HuH-7.5 (cell line): ENCODE measurements at regions not wholly inside any gene's neighbourhood (a gene's known extent, or its start where the extent isn't known, plus 50 kb on each side); places are given as distances from the start of the nearest gene placed in this dataset.
"Not testable (repeated sequence)": the region's sequence is repeated elsewhere in the genome, so short reads cannot be mapped to it uniquely, and the experiment has no call there.

Source experiments
- DNase-seq: peaks from one replicate; pipeline ENCODE4 v3.0.0; 2011; ENCODE audit warnings: low spot score

- DNase-seq = no peak
These were observed 634.8 kb downstream of the MATN1 start for GRCh38 chr1:30088594-30088993.

GRCh38 chr1:30087465-30087864 lies 635.9 kb downstream of the MATN1 start:
- DNase-seq = no peak

- DNase-seq = no peak
These were observed 637.3 kb downstream of the MATN1 start for GRCh38 chr1:30085811-30086770.

GRCh38 chr1:30084909-30085571 lies 638.3 kb downstream of the MATN1 start:
- DNase-seq = no peak

DNA sequence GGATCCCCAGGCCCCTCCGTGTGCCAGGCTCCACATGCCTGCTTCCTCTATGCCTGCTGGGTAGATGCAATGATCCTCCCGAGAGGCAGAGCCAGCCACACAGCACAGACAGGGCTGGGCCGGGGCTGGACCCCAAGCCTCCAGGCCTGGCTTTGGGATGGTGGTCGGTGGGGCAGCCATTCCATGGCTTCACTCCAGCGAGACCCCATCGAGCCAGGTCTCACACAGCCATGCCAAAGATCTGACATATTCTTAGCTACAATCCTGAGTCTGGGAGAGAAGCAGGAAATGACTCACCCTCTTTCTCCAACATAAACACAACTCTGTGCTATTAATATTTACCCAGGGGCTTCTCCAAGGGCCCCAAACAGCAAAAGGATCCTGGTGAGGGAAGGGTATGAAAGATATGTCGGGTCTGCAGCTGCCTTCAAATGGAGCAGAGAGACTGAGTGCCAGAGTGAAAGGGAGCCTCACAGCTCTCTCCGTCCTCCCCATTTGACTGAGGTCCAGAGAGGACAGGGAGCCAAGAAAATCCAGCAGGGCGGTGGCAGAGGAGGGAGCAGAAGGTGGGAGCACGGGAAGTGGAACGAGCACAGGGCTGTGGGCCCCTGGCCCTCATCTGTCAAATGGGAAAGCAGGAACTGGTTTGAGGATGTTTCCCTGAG lies 639.5 kb downstream of the MATN1 start:
- no peak for DNase-seq

DNA sequence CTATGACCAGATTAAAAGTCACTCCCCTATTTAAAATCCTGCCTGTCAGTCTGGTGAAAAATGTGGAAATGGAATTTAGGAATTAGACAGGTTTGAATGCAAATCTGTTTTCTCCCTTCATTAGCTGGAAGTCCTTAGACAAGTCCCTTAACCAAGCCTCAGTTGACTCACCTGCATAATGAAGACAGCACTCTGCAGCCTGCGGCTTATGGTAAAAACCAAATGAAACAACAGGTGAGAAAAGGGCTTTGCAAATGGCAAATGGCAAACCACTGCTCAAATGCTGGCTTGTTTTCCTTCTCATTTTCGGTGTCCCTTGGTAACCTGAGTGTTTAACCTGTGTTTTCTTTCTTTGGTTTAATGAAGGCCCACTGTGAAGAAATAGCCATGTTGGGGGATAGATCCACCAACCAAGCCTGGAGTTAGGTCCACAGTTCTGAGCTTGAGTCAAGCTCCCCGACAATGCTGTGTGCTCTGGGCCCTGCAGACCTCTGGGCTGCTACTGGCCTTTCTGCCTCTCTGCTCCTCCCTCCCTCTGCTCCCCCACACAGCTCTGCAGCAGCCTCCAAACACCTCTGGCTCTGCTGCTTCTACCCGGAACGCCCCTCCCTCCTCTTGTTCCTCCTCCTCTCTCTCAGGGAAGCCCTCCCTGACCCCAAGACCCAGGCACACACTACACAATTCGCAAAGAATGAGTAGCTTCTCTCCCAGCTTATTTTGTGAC lies 641.8 kb downstream of the MATN1 start:
- no peak for DNase-seq

- DNase-seq = not testable (repeated sequence)
These were observed 647.5 kb downstream of the MATN1 start for GRCh38 chr1:30075916-30076315.

DNA sequence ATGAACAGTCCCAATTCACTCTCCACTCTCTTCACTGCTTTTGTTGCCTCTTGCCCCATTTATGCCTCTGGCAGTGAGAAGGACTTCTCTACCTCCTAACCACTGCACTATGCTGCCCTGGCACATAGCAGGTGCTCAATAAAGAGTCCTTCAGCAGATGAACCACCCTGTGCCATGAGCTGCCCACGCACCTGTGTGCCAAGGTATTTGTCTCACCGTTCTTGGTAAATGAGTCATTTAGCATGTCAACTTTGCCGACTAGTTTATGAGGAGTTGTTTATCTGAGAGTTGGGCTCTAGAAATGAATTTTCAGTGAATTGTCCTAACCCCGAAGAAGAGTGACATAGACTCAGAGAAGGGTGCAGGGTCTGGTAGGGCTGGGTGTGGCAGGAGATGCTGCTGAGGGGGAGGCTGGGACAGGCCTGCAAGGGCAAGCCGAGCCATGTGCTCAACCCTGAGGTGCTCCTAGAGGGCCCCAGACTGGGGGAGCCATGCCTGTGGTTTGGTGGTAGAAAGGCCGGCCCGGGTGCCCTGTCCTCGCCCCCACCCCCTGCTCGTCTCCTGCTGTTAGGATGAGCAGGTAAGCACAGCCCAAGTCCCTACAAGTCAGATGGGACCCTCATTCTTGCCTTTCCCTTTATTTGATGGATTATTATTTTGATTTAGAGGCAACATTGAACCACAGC lies 654.5 kb downstream of the MATN1 start:
- no peak for DNase-seq

GRCh38 chr1:30064547-30064946 lies 658.8 kb downstream of the MATN1 start:
- DNase-seq = no peak

- DNase-seq = no peak
These were observed 659.6 kb downstream of the MATN1 start for GRCh38 chr1:30063621-30064280.

DNA sequence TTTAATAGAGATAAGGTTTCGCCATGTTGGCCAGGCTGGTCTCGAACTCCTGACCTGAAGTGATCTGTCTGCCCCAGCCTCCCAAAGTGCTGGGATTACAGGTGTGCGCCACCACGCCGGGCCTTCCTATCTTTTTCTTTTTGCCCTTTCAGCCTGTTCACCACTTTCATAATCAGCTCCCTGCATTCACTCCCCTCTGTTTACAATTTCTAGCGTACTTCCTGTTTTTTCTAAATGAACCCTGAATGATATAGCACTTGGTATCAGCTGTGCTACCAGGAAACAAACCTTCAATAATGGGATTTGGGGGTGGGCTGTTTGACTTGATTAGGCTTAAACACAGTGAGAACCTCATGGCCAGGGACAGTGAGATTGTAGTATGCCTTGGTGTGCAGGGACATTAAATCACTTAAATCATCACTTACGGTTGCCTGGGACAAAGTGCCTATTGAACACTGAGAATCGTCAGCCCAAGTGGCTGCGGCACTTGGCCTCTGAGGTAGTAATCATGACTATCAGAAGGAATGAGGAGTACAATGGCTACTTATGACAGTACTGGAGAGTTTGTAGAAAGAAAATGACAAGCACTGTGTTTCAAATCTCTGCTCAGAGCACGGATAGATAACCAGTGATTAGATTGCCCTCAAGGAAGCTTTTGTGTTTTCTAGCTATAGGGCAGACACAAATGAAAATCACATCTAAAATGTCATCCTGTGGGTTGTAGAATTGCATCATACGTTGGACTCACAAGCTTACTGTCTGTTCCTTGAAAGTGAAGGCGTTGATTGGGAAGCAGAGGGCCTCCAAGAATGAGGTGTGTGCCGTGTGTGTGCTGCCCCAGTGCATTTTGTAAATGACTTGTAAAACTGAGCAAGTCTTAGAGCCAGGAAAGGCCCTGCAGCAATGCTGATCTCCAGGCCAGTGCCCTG lies 661.8 kb downstream of the MATN1 start:
- DNase-seq = no peak

- DNase-seq = no peak
These were observed 662.6 kb downstream of the MATN1 start for GRCh38 chr1:30060738-30061137.

DNA sequence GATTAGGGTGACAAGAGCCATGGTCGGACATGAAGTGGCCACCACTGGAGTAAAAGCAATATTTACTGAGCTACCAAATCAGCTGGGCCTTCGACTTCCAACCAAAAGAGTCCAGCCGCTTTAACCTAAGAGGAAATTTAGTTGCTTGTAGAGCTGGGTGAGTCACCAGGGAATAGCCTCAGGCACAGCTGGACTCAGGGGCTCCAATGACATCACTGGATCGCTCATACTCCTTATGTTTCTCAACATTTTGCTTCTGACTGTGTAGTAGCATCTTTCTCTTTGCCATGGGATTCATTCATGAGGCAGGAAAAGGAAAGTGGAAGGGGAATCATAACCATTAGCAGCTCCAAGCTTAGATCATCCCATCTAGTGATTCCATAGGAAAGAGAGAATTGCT lies 664.4 kb downstream of the MATN1 start:
- DNase-seq = no peak

GRCh38 chr1:30054126-30054525 lies 669.3 kb downstream of the MATN1 start:
- DNase-seq = no peak

DNA sequence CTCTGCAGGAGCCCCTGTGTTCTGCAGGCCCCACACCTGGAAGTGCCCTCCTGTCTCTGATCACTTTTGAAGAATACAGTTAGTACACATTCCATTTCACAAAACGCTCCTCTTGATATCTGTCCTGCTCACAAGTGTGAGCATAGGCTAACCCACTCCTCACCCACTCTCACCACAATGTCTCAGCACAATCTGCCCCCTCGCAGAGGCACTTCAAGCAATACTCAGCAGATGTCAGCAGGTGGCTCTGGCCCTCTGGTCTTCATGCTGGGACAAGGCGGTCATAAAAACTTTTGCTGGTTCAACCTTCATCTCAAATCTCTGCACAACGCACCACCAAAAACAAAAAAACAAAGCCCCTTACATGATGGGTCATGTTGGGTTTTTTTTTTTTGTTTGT lies 671.2 kb downstream of the MATN1 start:
- DNase-seq = no peak

DNA sequence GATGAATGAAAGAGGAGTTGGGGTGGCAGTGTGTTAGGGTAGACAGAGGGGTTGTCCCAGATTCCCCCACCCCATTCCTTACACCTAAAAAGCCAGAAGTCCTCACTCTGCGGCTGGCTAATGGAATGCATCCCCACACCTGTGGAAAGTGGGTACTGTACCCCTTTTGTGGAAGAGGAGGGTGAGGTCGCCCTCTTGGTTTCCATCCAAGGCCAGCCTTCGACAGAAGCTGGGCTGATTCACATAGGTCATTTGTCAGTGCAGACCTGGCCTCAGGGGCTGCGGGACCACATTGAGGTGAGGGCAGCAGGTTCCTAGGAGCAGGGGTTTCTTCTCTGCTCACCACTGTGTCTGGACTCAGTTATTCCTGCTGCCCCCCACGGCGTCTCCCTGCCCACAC lies 671.6 kb downstream of the MATN1 start:
- DNase-seq = no peak

DNA sequence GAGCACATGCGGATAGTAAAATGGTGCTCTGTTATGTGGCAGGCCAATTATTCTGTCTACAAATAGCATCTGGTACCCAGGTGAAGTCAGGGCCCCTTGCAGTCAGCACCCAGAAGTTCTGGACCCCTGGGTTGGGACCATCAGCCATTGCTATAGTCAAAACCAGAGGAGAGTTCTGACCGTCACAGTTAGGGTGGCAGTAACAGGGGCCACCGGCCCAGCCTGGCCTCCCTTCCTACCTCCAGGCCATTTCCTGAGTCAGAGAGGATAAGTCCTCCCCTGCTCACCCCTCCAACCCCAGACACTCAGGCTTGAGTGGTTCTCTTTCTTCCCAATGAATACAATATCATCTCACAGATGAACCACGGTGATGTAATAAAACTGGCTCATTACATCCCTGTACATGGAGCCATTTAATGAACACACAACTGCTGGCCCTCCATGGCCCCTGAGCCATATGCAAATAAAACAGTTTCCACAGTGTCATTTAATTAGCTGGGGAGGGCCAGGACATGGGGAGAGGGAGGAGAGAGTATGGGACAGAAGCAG lies 673.6 kb downstream of the MATN1 start:
- no peak for DNase-seq

GRCh38 chr1:30048905-30049304 lies 674.5 kb downstream of the MATN1 start:
- DNase-seq = no peak

DNA sequence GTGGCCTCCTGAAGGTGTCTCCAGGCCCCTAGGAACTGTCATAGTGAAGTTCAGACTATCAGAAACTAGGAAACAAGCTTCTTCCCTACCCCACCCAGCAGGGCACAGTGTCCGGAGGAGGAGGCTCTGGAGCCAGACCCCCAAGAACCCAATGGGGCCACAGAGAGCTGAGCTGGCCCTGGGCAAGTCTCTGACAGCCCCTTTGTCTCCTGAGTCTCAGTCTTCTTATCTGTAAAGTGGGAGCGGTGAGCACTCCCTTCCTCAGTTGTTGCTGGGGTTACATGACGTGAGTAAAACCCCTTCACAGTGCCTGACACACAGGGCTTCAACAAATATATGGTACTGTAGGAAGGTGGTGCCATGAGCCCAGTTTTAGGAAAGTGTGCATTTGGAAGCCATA lies 675.8 kb downstream of the MATN1 start:
- no peak for DNase-seq

DNA sequence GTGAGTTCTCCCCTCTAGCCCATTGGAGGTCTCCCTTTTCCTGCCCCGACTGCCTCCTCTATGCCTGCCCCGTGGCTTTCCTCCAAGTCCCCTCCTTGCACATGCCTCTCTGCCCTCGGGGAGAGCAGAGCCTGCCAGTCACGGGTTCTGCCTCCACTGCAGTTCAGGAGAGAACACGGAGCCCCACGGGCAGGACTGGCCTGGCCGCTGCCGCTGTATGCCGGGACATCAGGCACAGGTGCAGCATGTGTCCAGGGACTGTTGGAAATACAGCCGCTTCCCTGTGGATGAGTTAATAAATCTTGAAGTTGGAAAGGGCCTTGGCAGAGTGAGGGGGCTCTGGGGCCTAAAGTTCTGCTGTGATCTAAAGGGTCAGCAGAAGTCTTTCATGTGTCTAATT lies 676.6 kb downstream of the MATN1 start:
- DNase-seq = no peak
